GM23338 (cell line): ENCODE measurements at regions not wholly inside any gene's neighbourhood (a gene's known extent, or its start where the extent isn't known, plus 50 kb on each side); places are given as distances from the start of the nearest gene placed in this dataset.

Experiments used
- CTCF ChIP-seq, 2 experiments: fragments of 200-600 bp in 1 of 2; sonication (generic) in 1 of 2; conservative IDR thresholded peaks; 2 replicates each; pipeline versions ENCODE4 v1.5.1 to v1.6.1; 2016 to 2017; ENCODE audit warnings: antibody characterized with exemption in 2 of 2, low read depth in 2 of 2, mild to moderate bottlenecking in 2 of 2, moderate library complexity in 1 of 2
- EZH2phosphoT487 ChIP-seq: fragments of 200-600 bp; sonication (generic); IDR thresholded peaks from one replicate; pipeline ENCODE4 v1.8.1; 2018; ENCODE audit warnings: antibody characterized with exemption; ENCODE audit not compliant: unreplicated experiment
- NANOG ChIP-seq: IDR thresholded peaks from 2 replicates; pipeline ENCODE4 v1.6.1; 2016; ENCODE audit warnings: antibody characterized with exemption, borderline replicate concordance
- POLR2AphosphoS5 ChIP-seq: IDR thresholded peaks from 2 replicates; pipeline ENCODE4 v1.6.1; 2016; ENCODE audit warnings: antibody characterized with exemption, low read depth
- REST ChIP-seq: IDR thresholded peaks from one replicate; pipeline ENCODE4 v1.6.1; 2018; ENCODE audit warnings: antibody characterized with exemption; ENCODE audit not compliant: unreplicated experiment

- TF ChIP-seq CTCF (conservative IDR thresholded peaks at IDR 0.05; ENCODE audit: low read depth in 2 of 2) (no peak), POLR2AphosphoS5 (no peak), EZH2phosphoT487 (no peak), REST (no peak), NANOG (no peak)
Measured at GRCh38 chr5:9876451-9876850, 246.3 kb upstream of the TAS2R1 start.
